Duodenal mucosa (tissue), 2 donors: ENCODE measurements at regions not wholly inside any gene's neighbourhood (a gene's known extent, or its start where the extent isn't known, plus 50 kb on each side); places are given as distances from the start of the nearest gene placed in this dataset.
"Not testable (repeated sequence)": the region's sequence is repeated elsewhere in the genome, so short reads cannot be mapped to it uniquely, and the experiment has no call there.

ENCODE experiments used
- H3K27ac ChIP-seq: one replicate; pipeline ENCODE4 v1.7.0; 2013; ENCODE audit warnings: low read depth, low read length
- H3K27me3 ChIP-seq, 2 donors: one replicate each; pipeline ENCODE4 v1.7.0; 2013; ENCODE audit warnings: low read length in 2 of 2, control low read depth in 1 of 2; ENCODE audit not compliant: insufficient read depth in 2 of 2, control insufficient read depth in 1 of 2
- H3K36me3 ChIP-seq, 2 donors: one replicate each; pipeline ENCODE4 v1.7.0; 2013; ENCODE audit warnings: low read length in 2 of 2, control low read depth in 1 of 2; ENCODE audit not compliant: insufficient read depth in 2 of 2, control insufficient read depth in 1 of 2
- H3K4me1 ChIP-seq, 2 donors: one replicate each; pipeline ENCODE4 v1.7.0; 2013; ENCODE audit warnings: low read length in 2 of 2, control low read depth in 1 of 2; ENCODE audit not compliant: insufficient read depth in 2 of 2, control insufficient read depth in 1 of 2
- H3K4me3 ChIP-seq, 2 donors: one replicate each; pipeline ENCODE4 v1.7.0; 2013; ENCODE audit warnings: low read length in 2 of 2, low read depth in 1 of 2
- H3K9ac ChIP-seq, 2 donors: one replicate each; pipeline ENCODE4 v1.7.0; 2013; ENCODE audit warnings: low read length in 2 of 2, low read depth in 1 of 2
- H3K9me3 ChIP-seq, 2 donors: one replicate each; pipeline ENCODE4 v1.7.0; 2013; ENCODE audit warnings: low read length in 2 of 2, control low read depth in 1 of 2; ENCODE audit not compliant: control insufficient read depth in 1 of 2

GRCh38 chr20:5453745-5454144, 137.0 kb upstream of the PROKR2 start:
- H3K27me3 ChIP-seq, H3K9ac ChIP-seq, H3K9me3 ChIP-seq, H3K4me1 ChIP-seq, H3K4me3 ChIP-seq, H3K36me3 ChIP-seq, H3K27ac ChIP-seq: not testable (repeated sequence)

DNA sequence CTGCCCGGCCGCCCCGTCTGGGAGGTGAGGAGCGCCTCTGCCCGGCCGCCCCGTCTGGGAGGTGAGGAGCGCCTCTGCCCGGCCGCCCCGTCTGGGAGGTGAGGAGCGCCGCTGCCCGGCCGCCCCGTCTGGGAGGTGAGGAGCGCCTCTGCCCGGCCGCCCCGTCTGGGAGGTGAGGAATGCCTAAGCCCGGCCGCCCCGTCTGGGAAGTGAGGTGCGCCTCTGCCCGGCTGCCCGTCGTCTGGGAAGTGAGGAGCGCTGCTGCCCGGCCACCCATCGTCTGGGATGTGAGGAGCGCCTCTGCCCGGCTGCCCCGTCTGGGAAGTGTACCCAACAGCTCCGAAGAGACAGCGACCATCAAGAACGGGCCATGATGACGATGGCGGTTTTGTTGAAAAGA, 136.6 kb upstream of the PROKR2 start:
- H3K9ac ChIP-seq, H3K36me3 ChIP-seq, H3K27me3 ChIP-seq, H3K27ac ChIP-seq, H3K9me3 ChIP-seq, H3K4me1 ChIP-seq, H3K4me3 ChIP-seq: not testable (repeated sequence)

- H3K4me3 ChIP-seq, H3K36me3 ChIP-seq, H3K4me1 ChIP-seq, H3K27me3 ChIP-seq, H3K9ac ChIP-seq, H3K9me3 ChIP-seq, H3K27ac ChIP-seq: not testable (repeated sequence)
Observed at GRCh38 chr20:5452691-5453090, 135.9 kb upstream of the PROKR2 start.

DNA sequence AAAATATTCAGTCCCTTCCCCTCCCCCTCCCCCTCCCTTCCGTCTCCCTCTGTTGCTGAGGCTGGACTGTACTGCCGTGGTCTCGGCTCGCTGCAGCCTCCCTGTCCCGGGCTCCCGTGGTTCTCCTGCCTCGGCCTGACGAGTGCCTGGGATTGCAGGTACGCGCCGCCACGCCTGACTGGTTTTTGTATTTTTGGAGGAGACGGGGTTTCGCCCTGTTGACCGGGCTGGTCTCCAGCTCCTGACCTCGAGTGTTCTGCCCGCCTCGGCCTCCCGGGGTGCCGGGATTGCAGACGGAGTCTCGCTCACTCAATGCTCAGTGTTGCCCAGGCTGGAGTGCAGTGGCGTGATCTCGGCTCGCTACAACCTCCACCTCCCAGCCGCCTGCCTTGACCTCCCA, 135.5 kb upstream of the PROKR2 start:
- H3K9me3 ChIP-seq, H3K4me3 ChIP-seq, H3K36me3 ChIP-seq, H3K4me1 ChIP-seq, H3K27me3 ChIP-seq, H3K9ac ChIP-seq, H3K27ac ChIP-seq: not testable (repeated sequence)

GRCh38 chr20:5451643-5452210, 135.0 kb upstream of the PROKR2 start:
- Histone ChIP-seq H3K4me1 (no peaks in the 10 kb centered on the region), H3K36me3 (no peaks in the 10 kb centered on the region), H3K9me3 (no peaks in the 10 kb centered on the region), H3K4me3 (no peak overlapping the region), H3K27me3 (peaks cover 0 to 3% of the 10 kb centered on the region in 2 donors), H3K27ac (no peak overlapping the region), H3K9ac (no peak overlapping the region)

GRCh38 chr20:5448449-5449118, 131.8 kb upstream of the PROKR2 start:
- Histone ChIP-seq H3K4me1 (no peaks in the 10 kb centered on the region), H3K27me3 (peaks cover 10 to 11% of the 10 kb centered on the region in 2 donors), H3K9me3 (no peaks in the 10 kb centered on the region), H3K27ac (no peak overlapping the region), H3K36me3 (no peaks in the 10 kb centered on the region), H3K4me3 (no peak overlapping the region), H3K9ac (no peak overlapping the region)

- no peaks in the 10 kb centered on the region for H3K9me3 ChIP-seq
- H3K36me3 ChIP-seq: no peaks in the 10 kb centered on the region
- H3K27me3 ChIP-seq: peaks cover 11 to 12% of the 10 kb centered on the region in 2 donors
- H3K9ac ChIP-seq: no peak overlapping the region
- no peak overlapping the region for H3K4me3 ChIP-seq
- H3K4me1 ChIP-seq: no peaks in the 10 kb centered on the region
- no peak overlapping the region for H3K27ac ChIP-seq
Observed at GRCh38 chr20:5447188-5447587, 130.4 kb upstream of the PROKR2 start.

- Histone ChIP-seq H3K4me3 (no peak overlapping the region), H3K9ac (no peak overlapping the region), H3K36me3 (no peaks in the 10 kb centered on the region), H3K27ac (no peak overlapping the region), H3K4me1 (no peaks in the 10 kb centered on the region), H3K9me3 (no peaks in the 10 kb centered on the region), H3K27me3 (peaks cover 11 to 12% of the 10 kb centered on the region in 2 donors)
Observed at GRCh38 chr20:5445611-5446010, 128.9 kb upstream of the PROKR2 start.

- no peak overlapping the region for H3K9ac ChIP-seq
- no peak overlapping the region for H3K27ac ChIP-seq
- H3K36me3 ChIP-seq: no peaks in the 10 kb centered on the region
- no peak overlapping the region for H3K4me3 ChIP-seq
- peaks cover 7 to 12% of the 10 kb centered on the region in 2 donors for H3K27me3 ChIP-seq
- H3K4me1 ChIP-seq: no peaks in the 10 kb centered on the region
- H3K9me3 ChIP-seq: no peaks in the 10 kb centered on the region
Observed at GRCh38 chr20:5442101-5442500, 125.3 kb upstream of the PROKR2 start.

DNA sequence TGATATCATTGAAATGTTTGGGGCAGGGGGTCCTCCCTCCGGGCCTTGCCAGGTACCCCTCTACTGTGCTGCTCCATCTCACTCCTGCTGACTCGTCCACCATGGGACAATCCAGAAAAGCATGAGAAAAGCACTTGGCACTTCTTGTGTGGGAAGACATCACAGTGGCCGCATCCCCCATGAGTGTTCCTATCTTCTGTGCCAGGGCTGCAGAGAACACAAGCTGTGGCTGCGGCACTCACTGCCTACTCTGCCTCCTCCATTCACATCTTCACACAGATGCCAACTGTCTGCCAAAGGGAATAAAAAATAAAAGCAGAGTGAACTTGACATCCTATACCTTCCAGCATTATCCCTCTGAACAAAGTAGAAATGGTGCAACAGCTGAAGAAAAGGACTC, 117.4 kb upstream of the PROKR2 start:
- H3K9ac ChIP-seq: no peak overlapping the region
- H3K9me3 ChIP-seq: no peaks in the 10 kb centered on the region
- no peak overlapping the region for H3K4me3 ChIP-seq
- peaks cover 0 to 3% of the 10 kb centered on the region in 2 donors for H3K27me3 ChIP-seq
- no peaks in the 10 kb centered on the region for H3K36me3 ChIP-seq
- H3K27ac ChIP-seq: no peak overlapping the region
- H3K4me1 ChIP-seq: no peaks in the 10 kb centered on the region
